Embryonic facial prominence (tissue), 1 donor: ENCODE measurements at regions not wholly inside any gene's neighbourhood (a gene's known extent, or its start where the extent isn't known, plus 50 kb on each side); places are given as distances from the start of the nearest gene placed in this dataset.
A peak's percentile ranks its signal among the peaks of the same experiment; 100 is the strongest.

Experiments used
- DNase-seq: peaks from one replicate; pipeline ENCODE4 v3.0.0-alpha.2; 2016; ENCODE audit errors: extremely low spot score

- no peak for DNase-seq
Observed at GRCh38 chr13:74669149-74669548, 534.9 kb upstream of the KLF12 start.

- DNase-seq = no peak
Observed at GRCh38 chr13:74667656-74668203, 533.5 kb upstream of the KLF12 start.

- no peak for DNase-seq
Observed at GRCh38 chr13:74662905-74663304, 528.7 kb upstream of the KLF12 start.

- DNase-seq = peak; percentile 27
Observed at GRCh38 chr13:74661851-74662250, 527.6 kb upstream of the KLF12 start.

GRCh38 chr13:74657765-74658164 is 523.6 kb upstream of the KLF12 start:
- DNase-seq = no peak

- DNase-seq = peak; percentile 28
Observed at GRCh38 chr13:74651121-74651520, 516.9 kb upstream of the KLF12 start.

GRCh38 chr13:74647991-74648390 is 513.8 kb upstream of the KLF12 start:
- no peak for DNase-seq

GRCh38 chr13:74647211-74647610 is 513.0 kb upstream of the KLF12 start:
- DNase-seq = no peak

- DNase-seq = no peak
Observed at GRCh38 chr13:74646091-74646490, 511.9 kb upstream of the KLF12 start.

- no peak for DNase-seq
Observed at GRCh38 chr13:74645586-74645985, 511.4 kb upstream of the KLF12 start.

- no peak for DNase-seq
Observed at GRCh38 chr13:74644229-74644628, 510.0 kb upstream of the KLF12 start.

GRCh38 chr13:74641586-74641985 is 507.4 kb upstream of the KLF12 start:
- DNase-seq = no peak

- DNase-seq = no peak
Observed at GRCh38 chr13:74633734-74634133, 499.5 kb upstream of the KLF12 start.

- DNase-seq = no peak
Observed at GRCh38 chr13:74629985-74630384, 495.8 kb upstream of the KLF12 start.

- DNase-seq = no peak
Observed at GRCh38 chr13:74625541-74625940, 491.3 kb upstream of the KLF12 start.

GRCh38 chr13:74623761-74624160 is 489.6 kb upstream of the KLF12 start:
- no peak for DNase-seq

- no peak for DNase-seq
Observed at GRCh38 chr13:74622284-74622683, 488.1 kb upstream of the KLF12 start.

GRCh38 chr13:74620711-74621110 is 486.5 kb upstream of the KLF12 start:
- no peak for DNase-seq

GRCh38 chr13:74620308-74620707 is 486.1 kb upstream of the KLF12 start:
- DNase-seq = no peak

GRCh38 chr13:74597526-74597925 is 463.3 kb upstream of the KLF12 start:
- DNase-seq = no peak

GRCh38 chr13:74596691-74597090 is 462.5 kb upstream of the KLF12 start:
- no peak for DNase-seq

GRCh38 chr13:74593688-74594087 is 459.5 kb upstream of the KLF12 start:
- no peak for DNase-seq

GRCh38 chr13:74586847-74587246 is 452.6 kb upstream of the KLF12 start:
- DNase-seq = no peak

- DNase-seq = no peak
Observed at GRCh38 chr13:74576420-74576819, 442.2 kb upstream of the KLF12 start.

- no peak for DNase-seq
Observed at GRCh38 chr13:74575729-74576125, 441.5 kb upstream of the KLF12 start.
